ENCODE measurements at regions not wholly inside any gene's neighbourhood (a gene's known extent, or its start where the extent isn't known, plus 50 kb on each side); places are given as distances from the start of the nearest gene placed in this dataset.

GRCh38 chr2:160612266-160612856 lies 118.8 kb upstream of the RBMS1 start:
- no peak overlapping the region for H3K4me3 ChIP-seq (replicated peaks; ENCODE audit: insufficient read depth, low read length)
- no peak for DNase-seq (ENCODE audit: low read depth in 1 of 2, low spot score in 1 of 2)
- no peak overlapping the region for H3K27ac ChIP-seq (replicated peaks)
- no peak for TF ChIP-seq SPI1 (IDR thresholded peaks at IDR 0.05; ENCODE audit: borderline replicate concordance, low read depth)
- no peak for TF ChIP-seq GABPA (IDR thresholded peaks at IDR 0.05; ENCODE audit: low read depth)
- TF ChIP-seq, protein P1, sequence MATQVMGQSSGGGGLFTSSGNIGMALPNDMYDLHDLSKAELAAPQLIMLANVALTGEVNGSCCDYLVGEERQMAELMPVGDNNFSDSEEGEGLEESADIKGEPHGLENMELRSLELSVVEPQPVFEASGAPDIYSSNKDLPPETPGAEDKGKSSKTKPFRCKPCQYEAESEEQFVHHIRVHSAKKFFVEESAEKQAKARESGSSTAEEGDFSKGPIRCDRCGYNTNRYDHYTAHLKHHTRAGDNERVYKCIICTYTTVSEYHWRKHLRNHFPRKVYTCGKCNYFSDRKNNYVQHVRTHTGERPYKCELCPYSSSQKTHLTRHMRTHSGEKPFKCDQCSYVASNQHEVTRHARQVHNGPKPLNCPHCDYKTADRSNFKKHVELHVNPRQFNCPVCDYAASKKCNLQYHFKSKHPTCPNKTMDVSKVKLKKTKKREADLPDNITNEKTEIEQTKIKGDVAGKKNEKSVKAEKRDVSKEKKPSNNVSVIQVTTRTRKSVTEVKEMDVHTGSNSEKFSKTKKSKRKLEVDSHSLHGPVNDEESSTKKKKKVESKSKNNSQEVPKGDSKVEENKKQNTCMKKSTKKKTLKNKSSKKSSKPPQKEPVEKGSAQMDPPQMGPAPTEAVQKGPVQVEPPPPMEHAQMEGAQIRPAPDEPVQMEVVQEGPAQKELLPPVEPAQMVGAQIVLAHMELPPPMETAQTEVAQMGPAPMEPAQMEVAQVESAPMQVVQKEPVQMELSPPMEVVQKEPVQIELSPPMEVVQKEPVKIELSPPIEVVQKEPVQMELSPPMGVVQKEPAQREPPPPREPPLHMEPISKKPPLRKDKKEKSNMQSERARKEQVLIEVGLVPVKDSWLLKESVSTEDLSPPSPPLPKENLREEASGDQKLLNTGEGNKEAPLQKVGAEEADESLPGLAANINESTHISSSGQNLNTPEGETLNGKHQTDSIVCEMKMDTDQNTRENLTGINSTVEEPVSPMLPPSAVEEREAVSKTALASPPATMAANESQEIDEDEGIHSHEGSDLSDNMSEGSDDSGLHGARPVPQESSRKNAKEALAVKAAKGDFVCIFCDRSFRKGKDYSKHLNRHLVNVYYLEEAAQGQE (IDR thresholded peaks at IDR 0.05; ENCODE audit: insufficient replicate concordance, low read depth): no peak
- TF ChIP-seq CTCF (IDR thresholded peaks at IDR 0.05; ENCODE audit: insufficient read depth, low read length): no peak
- no peak for TF ChIP-seq POLR2AphosphoS5 (IDR thresholded peaks at IDR 0.05; ENCODE audit: low read depth)
- no peaks in the 10 kb centered on the region for H3K27me3 ChIP-seq (ENCODE audit: insufficient read depth, poor library complexity, severe bottlenecking)

DNA sequence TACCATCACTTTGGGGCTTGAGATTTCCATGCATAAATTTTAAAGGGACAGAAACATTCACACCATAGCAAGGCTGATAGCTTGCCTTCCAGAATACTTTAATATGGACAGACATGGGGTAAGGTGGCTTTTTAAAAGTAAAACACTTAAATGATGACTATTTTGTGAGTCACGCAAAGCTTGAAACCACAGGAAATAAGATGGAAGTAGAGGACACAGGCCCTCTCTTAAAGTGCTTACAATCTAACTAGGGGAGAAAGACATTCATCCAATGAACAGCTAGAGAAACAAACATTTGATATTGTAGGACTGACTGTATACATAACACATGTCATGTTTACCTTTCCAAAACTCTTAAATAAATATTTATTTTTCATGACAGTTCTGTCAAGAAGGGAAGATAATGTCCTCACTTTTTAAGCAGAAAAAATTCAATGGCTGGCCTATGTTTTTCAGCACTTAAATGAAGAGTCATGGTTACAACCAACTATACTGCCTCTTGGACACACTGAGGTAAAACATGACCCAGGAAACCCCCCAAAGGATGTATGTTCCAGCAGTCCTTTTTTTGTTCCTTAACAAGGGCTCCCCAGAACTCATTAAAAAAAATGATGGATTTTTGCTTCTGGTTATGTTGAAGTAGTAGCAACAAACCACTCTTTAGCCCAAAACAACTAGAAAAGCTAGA lies 120.0 kb upstream of the RBMS1 start:
- DNase-seq (ENCODE audit: low read depth in 1 of 2, low spot score in 1 of 2): no peak
- H3K27ac ChIP-seq (replicated peaks): no peak overlapping the region
- TF ChIP-seq, protein P1 (IDR thresholded peaks at IDR 0.05; ENCODE audit: insufficient replicate concordance, low read depth): no peak
- TF ChIP-seq SPI1 (IDR thresholded peaks at IDR 0.05; ENCODE audit: borderline replicate concordance, low read depth): no peak
- no peak for TF ChIP-seq POLR2AphosphoS5 (IDR thresholded peaks at IDR 0.05; ENCODE audit: low read depth)
- no peak for TF ChIP-seq CTCF (IDR thresholded peaks at IDR 0.05; ENCODE audit: insufficient read depth, low read length)
- TF ChIP-seq GABPA (IDR thresholded peaks at IDR 0.05; ENCODE audit: low read depth): no peak

DNA sequence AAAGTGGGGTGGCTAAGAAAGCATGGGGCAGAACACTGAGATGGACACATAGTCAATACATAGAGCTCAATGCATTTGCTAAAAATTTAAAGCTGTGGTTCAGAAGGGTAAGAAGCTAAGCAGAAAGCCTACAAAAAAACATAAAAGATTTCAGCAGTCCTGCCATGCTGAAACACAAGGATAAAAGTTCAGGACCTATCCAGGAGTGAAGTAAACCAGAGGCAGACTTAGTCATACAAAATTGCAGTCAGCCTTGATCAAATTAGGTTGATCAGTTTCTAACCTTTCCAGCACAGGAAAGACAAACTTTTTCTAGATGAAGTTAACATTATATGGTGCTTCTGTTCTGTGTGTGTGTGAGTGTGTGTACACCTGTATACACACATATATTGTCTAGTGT lies 120.8 kb upstream of the RBMS1 start:
- TF ChIP-seq POLR2AphosphoS5 (IDR thresholded peaks at IDR 0.05; ENCODE audit: low read depth) (no peak), SPI1 (IDR thresholded peaks at IDR 0.05; ENCODE audit: borderline replicate concordance, low read depth) (no peak), CTCF (IDR thresholded peaks at IDR 0.05; ENCODE audit: insufficient read depth, low read length) (no peak), GABPA (IDR thresholded peaks at IDR 0.05; ENCODE audit: low read depth) (no peak)
- TF ChIP-seq, protein P1 (IDR thresholded peaks at IDR 0.05; ENCODE audit: insufficient replicate concordance, low read depth): no peak
- Histone ChIP-seq H3K27ac (replicated peaks) (no peak overlapping the region), H3K27me3 (ENCODE audit: insufficient read depth, poor library complexity, severe bottlenecking) (no peaks in the 10 kb centered on the region), H3K4me3 (replicated peaks; ENCODE audit: insufficient read depth, low read length) (no peak overlapping the region)
- no peak for DNase-seq (ENCODE audit: low read depth in 1 of 2, low spot score in 1 of 2)

More for the DNA sequence above, 120.0 kb upstream of the RBMS1 start:
- Histone ChIP-seq H3K4me3 (replicated peaks; ENCODE audit: insufficient read depth, low read length) (no peak overlapping the region), H3K27me3 (ENCODE audit: insufficient read depth, poor library complexity, severe bottlenecking) (no peaks in the 10 kb centered on the region)
